PFSK-1 (cell line): ENCODE measurements at regions not wholly inside any gene's neighbourhood (a gene's known extent, or its start where the extent isn't known, plus 50 kb on each side); places are given as distances from the start of the nearest gene placed in this dataset.

Source experiments
- POLR2AphosphoS5 ChIP-seq: IDR thresholded peaks from 2 replicates; pipeline ENCODE4 v1.6.1; 2012; ENCODE audit warnings: low read depth, mild to moderate bottlenecking, control low read depth, low read length, moderate library complexity
- TF ChIP-seq, protein P1 (sequence below), 2 experiments: IDR thresholded peaks; 2 replicates each; pipeline versions ENCODE4 v1.6.1 to v1.8.0; 2011 to 2012; ENCODE audit warnings: low read depth in 2 of 2, low read length in 2 of 2, control low read depth in 1 of 2, inconsistent platforms in 1 of 2, mild to moderate bottlenecking in 1 of 2, moderate library complexity in 1 of 2; ENCODE audit not compliant: insufficient read depth in 1 of 2

DNA sequence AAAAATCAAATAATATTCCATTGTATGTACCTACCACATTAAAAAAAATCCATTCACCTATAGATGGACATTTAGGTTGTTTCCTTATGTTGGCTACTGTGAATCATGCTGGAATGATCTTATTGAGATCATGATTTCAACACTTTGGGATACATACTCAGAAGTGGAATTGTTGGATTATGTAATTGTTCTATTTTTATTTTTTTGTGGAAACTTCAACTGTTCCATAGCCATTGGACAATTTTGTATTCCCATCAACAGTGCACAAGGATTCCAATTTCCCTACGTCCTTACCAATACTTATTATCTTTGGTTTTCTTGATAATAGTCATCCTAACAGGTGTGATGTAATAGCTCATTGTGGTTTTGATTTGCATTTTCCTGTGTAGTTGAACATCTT, 834.0 kb downstream of the MAFB start:
- TF ChIP-seq, protein P1, sequence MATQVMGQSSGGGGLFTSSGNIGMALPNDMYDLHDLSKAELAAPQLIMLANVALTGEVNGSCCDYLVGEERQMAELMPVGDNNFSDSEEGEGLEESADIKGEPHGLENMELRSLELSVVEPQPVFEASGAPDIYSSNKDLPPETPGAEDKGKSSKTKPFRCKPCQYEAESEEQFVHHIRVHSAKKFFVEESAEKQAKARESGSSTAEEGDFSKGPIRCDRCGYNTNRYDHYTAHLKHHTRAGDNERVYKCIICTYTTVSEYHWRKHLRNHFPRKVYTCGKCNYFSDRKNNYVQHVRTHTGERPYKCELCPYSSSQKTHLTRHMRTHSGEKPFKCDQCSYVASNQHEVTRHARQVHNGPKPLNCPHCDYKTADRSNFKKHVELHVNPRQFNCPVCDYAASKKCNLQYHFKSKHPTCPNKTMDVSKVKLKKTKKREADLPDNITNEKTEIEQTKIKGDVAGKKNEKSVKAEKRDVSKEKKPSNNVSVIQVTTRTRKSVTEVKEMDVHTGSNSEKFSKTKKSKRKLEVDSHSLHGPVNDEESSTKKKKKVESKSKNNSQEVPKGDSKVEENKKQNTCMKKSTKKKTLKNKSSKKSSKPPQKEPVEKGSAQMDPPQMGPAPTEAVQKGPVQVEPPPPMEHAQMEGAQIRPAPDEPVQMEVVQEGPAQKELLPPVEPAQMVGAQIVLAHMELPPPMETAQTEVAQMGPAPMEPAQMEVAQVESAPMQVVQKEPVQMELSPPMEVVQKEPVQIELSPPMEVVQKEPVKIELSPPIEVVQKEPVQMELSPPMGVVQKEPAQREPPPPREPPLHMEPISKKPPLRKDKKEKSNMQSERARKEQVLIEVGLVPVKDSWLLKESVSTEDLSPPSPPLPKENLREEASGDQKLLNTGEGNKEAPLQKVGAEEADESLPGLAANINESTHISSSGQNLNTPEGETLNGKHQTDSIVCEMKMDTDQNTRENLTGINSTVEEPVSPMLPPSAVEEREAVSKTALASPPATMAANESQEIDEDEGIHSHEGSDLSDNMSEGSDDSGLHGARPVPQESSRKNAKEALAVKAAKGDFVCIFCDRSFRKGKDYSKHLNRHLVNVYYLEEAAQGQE (IDR thresholded peaks at IDR 0.05; ENCODE audit: insufficient read depth in 1 of 2, low read depth in 2 of 2, low read length in 2 of 2): no peak
- TF ChIP-seq POLR2AphosphoS5: no peak
